ENCODE measurements at regions not wholly inside any gene's neighbourhood (a gene's known extent, or its start where the extent isn't known, plus 50 kb on each side); places are given as distances from the start of the nearest gene placed in this dataset.

DNA sequence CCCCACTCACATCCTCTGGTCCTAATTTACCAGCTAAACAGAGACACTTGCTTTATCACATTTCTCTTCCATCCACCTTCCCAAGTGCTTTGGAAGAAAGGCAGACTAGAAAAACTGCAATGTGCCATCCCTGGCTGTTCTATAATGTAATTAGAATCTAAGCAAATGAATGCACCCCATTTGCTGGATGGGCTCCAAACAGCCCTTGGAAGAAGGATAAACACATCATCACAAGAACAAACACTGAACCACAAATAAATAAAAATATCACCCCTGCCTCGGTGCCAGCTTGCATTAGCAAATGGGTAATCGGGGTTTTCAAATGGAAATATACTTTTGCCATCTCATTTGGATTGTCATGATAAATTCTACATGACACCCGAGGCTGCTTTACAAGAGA lies 296.6 kb upstream of the ISX start:
- no peak overlapping the region for H3K4me3 ChIP-seq (ENCODE audit: low read depth, low read length)
- no peak for DNase-seq
- H3K27ac ChIP-seq: no peak overlapping the region
- no peaks in the 10 kb centered on the region for H3K36me3 ChIP-seq
- H3K27me3 ChIP-seq (ENCODE audit: insufficient read depth, low read depth, severe bottlenecking): no peaks in the 10 kb centered on the region
- TF ChIP-seq, protein P1, sequence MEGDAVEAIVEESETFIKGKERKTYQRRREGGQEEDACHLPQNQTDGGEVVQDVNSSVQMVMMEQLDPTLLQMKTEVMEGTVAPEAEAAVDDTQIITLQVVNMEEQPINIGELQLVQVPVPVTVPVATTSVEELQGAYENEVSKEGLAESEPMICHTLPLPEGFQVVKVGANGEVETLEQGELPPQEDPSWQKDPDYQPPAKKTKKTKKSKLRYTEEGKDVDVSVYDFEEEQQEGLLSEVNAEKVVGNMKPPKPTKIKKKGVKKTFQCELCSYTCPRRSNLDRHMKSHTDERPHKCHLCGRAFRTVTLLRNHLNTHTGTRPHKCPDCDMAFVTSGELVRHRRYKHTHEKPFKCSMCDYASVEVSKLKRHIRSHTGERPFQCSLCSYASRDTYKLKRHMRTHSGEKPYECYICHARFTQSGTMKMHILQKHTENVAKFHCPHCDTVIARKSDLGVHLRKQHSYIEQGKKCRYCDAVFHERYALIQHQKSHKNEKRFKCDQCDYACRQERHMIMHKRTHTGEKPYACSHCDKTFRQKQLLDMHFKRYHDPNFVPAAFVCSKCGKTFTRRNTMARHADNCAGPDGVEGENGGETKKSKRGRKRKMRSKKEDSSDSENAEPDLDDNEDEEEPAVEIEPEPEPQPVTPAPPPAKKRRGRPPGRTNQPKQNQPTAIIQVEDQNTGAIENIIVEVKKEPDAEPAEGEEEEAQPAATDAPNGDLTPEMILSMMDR (IDR thresholded peaks at IDR 0.05; ENCODE audit: low read depth, low read length): no peak
- no peaks in the 10 kb centered on the region for H3K9me3 ChIP-seq (ENCODE audit: severe bottlenecking)

- no peak overlapping the region for H3K4me3 ChIP-seq (ENCODE audit: low read depth, low read length)
- TF ChIP-seq, protein P1 (IDR thresholded peaks at IDR 0.05; ENCODE audit: low read depth, low read length): no peak
- no peaks in the 10 kb centered on the region for H3K36me3 ChIP-seq
- DNase-seq: no peak
- peaks cover 8% of the 10 kb centered on the region for H3K9me3 ChIP-seq (ENCODE audit: severe bottlenecking)
- H3K27me3 ChIP-seq (ENCODE audit: insufficient read depth, low read depth, severe bottlenecking): no peaks in the 10 kb centered on the region
- H3K27ac ChIP-seq: no peak overlapping the region
These were observed 289.1 kb upstream of the ISX start for GRCh38 chr22:34776817-34777216.

DNA sequence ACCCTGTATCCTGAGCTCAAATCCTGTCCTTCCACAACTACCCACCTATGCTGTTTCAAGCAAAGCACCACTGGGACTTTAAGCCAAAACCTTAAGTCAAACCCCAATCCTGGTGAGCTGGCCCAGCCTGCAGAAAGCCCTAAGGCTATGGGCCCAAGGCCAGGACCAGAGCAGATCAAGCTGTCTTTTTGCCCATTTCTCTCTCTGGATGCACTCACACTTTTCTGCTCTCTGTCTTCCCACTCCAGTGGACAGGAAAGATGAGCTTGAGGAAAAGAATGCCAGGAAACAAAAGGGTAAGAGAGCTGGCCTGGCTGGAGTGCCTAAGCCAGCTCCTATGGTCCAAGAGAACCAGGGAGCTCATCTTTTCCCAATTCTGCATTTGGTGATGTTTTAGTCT lies 284.3 kb upstream of the ISX start:
- Histone ChIP-seq H3K36me3 (no peaks in the 10 kb centered on the region), H3K27me3 (ENCODE audit: insufficient read depth, low read depth, severe bottlenecking) (no peaks in the 10 kb centered on the region), H3K27ac (no peak overlapping the region), H3K9me3 (ENCODE audit: severe bottlenecking) (peaks cover 8% of the 10 kb centered on the region), H3K4me3 (ENCODE audit: low read depth, low read length) (no peak overlapping the region)
- DNase-seq: no peak
- TF ChIP-seq, protein P1 (IDR thresholded peaks at IDR 0.05; ENCODE audit: low read depth, low read length): no peak

DNA sequence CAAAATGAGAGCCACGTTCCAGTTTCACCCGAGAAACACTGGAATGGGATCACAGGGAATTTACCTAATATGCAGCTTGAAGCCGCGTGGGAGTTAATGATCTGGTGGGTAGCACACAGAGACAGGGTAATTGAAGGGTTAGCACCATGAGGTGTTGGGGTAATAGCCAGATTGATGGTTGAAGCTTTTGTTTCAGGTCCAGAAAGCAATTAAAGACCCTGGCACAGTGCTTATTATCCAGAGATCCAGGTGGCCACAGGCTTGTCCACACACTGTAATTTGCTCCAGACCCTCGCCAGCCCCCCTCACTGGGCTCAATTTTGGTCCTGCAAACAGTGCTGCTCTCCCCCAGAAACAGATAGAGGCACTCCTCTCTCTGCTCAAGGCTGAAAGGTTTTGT lies 282.5 kb upstream of the ISX start:
- Histone ChIP-seq H3K4me3 (ENCODE audit: low read depth, low read length) (no peak overlapping the region), H3K27me3 (ENCODE audit: insufficient read depth, low read depth, severe bottlenecking) (no peaks in the 10 kb centered on the region), H3K36me3 (no peaks in the 10 kb centered on the region), H3K27ac (no peak overlapping the region), H3K9me3 (ENCODE audit: severe bottlenecking) (peaks cover 2% of the 10 kb centered on the region)
- DNase-seq: no peak
- TF ChIP-seq, protein P1 (IDR thresholded peaks at IDR 0.05; ENCODE audit: low read depth, low read length): no peak

DNA sequence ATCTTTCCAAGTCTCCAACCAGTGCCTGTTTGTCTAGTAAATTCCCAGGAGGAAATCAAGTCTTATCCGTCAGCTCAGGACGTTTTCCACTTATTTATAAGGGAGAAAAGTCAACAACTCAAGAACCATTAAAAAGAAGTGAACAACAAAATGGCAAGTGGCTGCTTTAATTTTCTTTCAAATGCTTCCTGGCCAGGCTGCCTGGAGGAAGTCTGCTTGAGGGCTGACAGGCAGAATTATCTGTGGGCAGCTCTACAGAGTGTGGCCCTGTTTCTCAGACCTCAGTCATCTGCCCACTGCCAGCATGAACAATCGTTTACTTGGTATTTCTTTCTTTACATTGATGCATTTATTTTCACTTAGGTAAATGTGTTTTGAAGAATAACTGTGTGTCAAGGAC lies 281.9 kb upstream of the ISX start:
- Histone ChIP-seq H3K36me3 (no peaks in the 10 kb centered on the region), H3K27me3 (ENCODE audit: insufficient read depth, low read depth, severe bottlenecking) (no peaks in the 10 kb centered on the region), H3K4me3 (ENCODE audit: low read depth, low read length) (no peak overlapping the region), H3K9me3 (ENCODE audit: severe bottlenecking) (peaks cover 3% of the 10 kb centered on the region), H3K27ac (no peak overlapping the region)
- TF ChIP-seq, protein P1 (IDR thresholded peaks at IDR 0.05; ENCODE audit: low read depth, low read length): no peak
- DNase-seq: no peak

DNA sequence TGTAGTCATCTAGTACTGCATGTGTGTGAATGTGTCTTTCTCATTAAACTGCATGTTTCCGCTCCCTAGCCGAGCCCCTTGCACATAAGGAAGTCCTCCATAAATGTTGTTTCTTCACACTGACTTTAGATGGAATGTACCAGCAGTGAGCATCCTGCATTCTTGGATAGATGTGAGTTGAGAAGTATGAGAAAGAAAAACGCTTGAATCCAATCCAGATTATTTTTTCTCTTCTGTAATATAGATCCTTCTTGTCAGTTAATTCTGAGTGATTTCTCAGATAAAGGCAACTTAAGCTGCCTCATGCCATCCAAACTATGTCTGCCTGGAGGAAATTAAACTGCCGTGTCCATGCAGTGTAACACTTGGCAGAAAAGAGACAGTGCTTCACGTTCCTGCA lies 268.1 kb upstream of the ISX start:
- TF ChIP-seq, protein P1 (IDR thresholded peaks at IDR 0.05; ENCODE audit: low read depth, low read length): no peak
- no peak overlapping the region for H3K27ac ChIP-seq
- no peak for DNase-seq
- no peaks in the 10 kb centered on the region for H3K36me3 ChIP-seq
- no peaks in the 10 kb centered on the region for H3K27me3 ChIP-seq (ENCODE audit: insufficient read depth, low read depth, severe bottlenecking)
- no peak overlapping the region for H3K4me3 ChIP-seq (ENCODE audit: low read depth, low read length)
- H3K9me3 ChIP-seq (ENCODE audit: severe bottlenecking): no peaks in the 10 kb centered on the region

Measured in WERI-Rb-1 (cell line).